Erythroblast (primary cell): ENCODE measurements at regions not wholly inside any gene's neighbourhood (a gene's known extent, or its start where the extent isn't known, plus 50 kb on each side); places are given as distances from the start of the nearest gene placed in this dataset.

Source experiments
- GATA1 ChIP-seq: IDR thresholded peaks from 2 replicates; pipeline ENCODE4 v1.6.1; 2011; ENCODE audit warnings: low read depth, mild to moderate bottlenecking, control low read depth, low read length, moderate library complexity
- POLR2A ChIP-seq: IDR thresholded peaks from 2 replicates; pipeline ENCODE4 v1.6.1; 2011; ENCODE audit warnings: mild to moderate bottlenecking, low read length

GRCh38 chr1:191687721-191688120 lies 470.5 kb upstream of the RGS18 start:
- TF ChIP-seq POLR2A = no peak
- TF ChIP-seq GATA1 = no peak
